Sciatic nerve (tissue), 2 donors: ENCODE measurements at regions not wholly inside any gene's neighbourhood (a gene's known extent, or its start where the extent isn't known, plus 50 kb on each side); places are given as distances from the start of the nearest gene placed in this dataset.

Experiments
- ATAC-seq: fragments of 200-7000 bp; cut with Tn5 transposase; one replicate; pipeline ENCODE4 v1.9.1; 2020; ENCODE audit warnings: mild to moderate bottlenecking, moderate library complexity
- DNase-seq: peaks from one replicate; pipeline ENCODE4 v3.0.0-alpha.2; 2020; ENCODE audit warnings: low spot score
- intact Hi-C: fragments of 100-400 bp; cut with DNase I; formaldehyde crosslinking; loops from one replicate; pipeline ENCODE4 v1.14.2; 2022
- donor health status: DM: no; HTN: no; CAD: no.
- donor health status: DM: no; HTN: no; CAD: no.

- no peak for DNase-seq
- intact Hi-C loops: no loop called here
- ATAC-seq: no peak
Measured at GRCh38 chr5:152337484-152337883, 67.6 kb downstream of the NMUR2 start.

- ATAC-seq (no peak), DNase-seq (no peak)
- intact Hi-C loops: no loop called here
Measured at GRCh38 chr5:152335461-152335860, 69.6 kb downstream of the NMUR2 start.

- intact Hi-C loops: no loop called here
- no peak for ATAC-seq
- no peak for DNase-seq
Measured at GRCh38 chr5:152332716-152333460, 72.2 kb downstream of the NMUR2 start.

GRCh38 chr5:152331718-152332117, 73.4 kb downstream of the NMUR2 start:
- ATAC-seq (no peak), DNase-seq (no peak)
- intact Hi-C loops: no loop called here

GRCh38 chr5:152331006-152331405, 74.1 kb downstream of the NMUR2 start:
- DNase-seq (no peak), ATAC-seq (no peak)
- intact Hi-C loops: no loop called here

- no peak for ATAC-seq
- intact Hi-C loops: no loop called here
- DNase-seq: no peak
Measured at GRCh38 chr5:152329761-152330283, 75.3 kb downstream of the NMUR2 start.

- ATAC-seq: no peak
- DNase-seq: no peak
- intact Hi-C loops: no loop called here
Measured at GRCh38 chr5:152329207-152329606, 75.9 kb downstream of the NMUR2 start.

GRCh38 chr5:152315942-152316341, 89.1 kb downstream of the NMUR2 start:
- no peak for DNase-seq
- ATAC-seq: no peak
- intact Hi-C loops: no loop called here

- no peak for DNase-seq
- no peak for ATAC-seq
- intact Hi-C loops: loop anchor here (5.0 kb wide), 1 partner anchor 102 kb away; no protein-coding TSS in a partner anchor
Measured at GRCh38 chr5:152314196-152314829, 90.8 kb downstream of the NMUR2 start.

- no peak for ATAC-seq
- intact Hi-C loops: loop anchor here (5.0 kb wide), 1 partner anchor 98 kb away; no protein-coding TSS in a partner anchor
Measured at GRCh38 chr5:152309926-152310450, 95.1 kb downstream of the NMUR2 start.

GRCh38 chr5:152306386-152306785, 98.7 kb downstream of the NMUR2 start:
- no peak for ATAC-seq
- no peak for DNase-seq
- intact Hi-C loops: no loop called here

More at GRCh38 chr5:152309926-152310450, 95.1 kb downstream of the NMUR2 start:
- no peak for DNase-seq

GRCh38 chr5:152305525-152305924, 99.6 kb downstream of the NMUR2 start:
- intact Hi-C loops: no loop called here
- ATAC-seq (no peak), DNase-seq (no peak)

GRCh38 chr5:152303841-152304240, 101.2 kb downstream of the NMUR2 start:
- ATAC-seq: no peak

GRCh38 chr5:152297866-152298265, 107.2 kb downstream of the NMUR2 start:
- intact Hi-C loops: no loop called here
- ATAC-seq: no peak
- no peak for DNase-seq

More at GRCh38 chr5:152303841-152304240, 101.2 kb downstream of the NMUR2 start:
- intact Hi-C loops: no loop called here
- DNase-seq: no peak

- intact Hi-C loops: no loop called here
- ATAC-seq: no peak
Measured at GRCh38 chr5:152293189-152293588, 111.9 kb downstream of the NMUR2 start.

GRCh38 chr5:152290181-152290580, 114.9 kb downstream of the NMUR2 start:
- intact Hi-C loops: no loop called here
- no peak for ATAC-seq
- DNase-seq: no peak

More at GRCh38 chr5:152293189-152293588, 111.9 kb downstream of the NMUR2 start:
- no peak for DNase-seq

GRCh38 chr5:152288917-152289595, 116.0 kb downstream of the NMUR2 start:
- ATAC-seq (peak; percentile 77), DNase-seq (no peak)
- intact Hi-C loops: no loop called here

GRCh38 chr5:152288499-152288898, 116.6 kb downstream of the NMUR2 start:
- DNase-seq: peak; percentile 60
- peak; percentile 77 for ATAC-seq
- intact Hi-C loops: no loop called here

GRCh38 chr5:152285764-152286163, 119.3 kb downstream of the NMUR2 start:
- DNase-seq (no peak), ATAC-seq (no peak)
- intact Hi-C loops: no loop called here
